Thyroid gland (tissue), 4 donors: ENCODE measurements at regions not wholly inside any gene's neighbourhood (a gene's known extent, or its start where the extent isn't known, plus 50 kb on each side); places are given as distances from the start of the nearest gene placed in this dataset.

Source experiments
- DNase-seq, 2 donors: peaks; one replicate each; pipeline ENCODE4 v3.0.0-alpha.2; 2019
- H3K27ac ChIP-seq, 3 donors: fragments of 200-600 bp; sonication (generic); 1 replicate in 2 of 3; 2 replicates in 1 of 3; pipeline ENCODE4 v1.5.1; 2016 to 2019; ENCODE audit warnings: mild to moderate bottlenecking in 1 of 3, moderate library complexity in 1 of 3
- H3K27me3 ChIP-seq: fragments of 200-600 bp; sonication (generic); one replicate; pipeline ENCODE4 v1.5.1; 2019
- H3K36me3 ChIP-seq, 2 donors: fragments of 200-600 bp; sonication (generic); one replicate each; pipeline ENCODE4 v1.5.1; 2016 to 2019
- H3K4me1 ChIP-seq, 2 donors: fragments of 200-600 bp; sonication (generic); one replicate each; pipeline ENCODE4 v1.5.1; 2017 to 2019
- H3K4me3 ChIP-seq, 3 donors: fragments of 200-600 bp; sonication (generic); replicated peaks in 1 of 3; 1 replicate in 2 of 3; 2 replicates in 1 of 3; pipeline ENCODE4 v1.5.1; 2016; ENCODE audit warnings: mild to moderate bottlenecking in 1 of 3
- H3K9me3 ChIP-seq: fragments of 200-600 bp; sonication (generic); one replicate; pipeline ENCODE4 v1.5.1; 2017
- CTCF ChIP-seq, 6 experiments: fragments of 200-600 bp in 3 of 6; fragments of 450-650 bp in 3 of 6; sonication (generic) in 3 of 6; IDR thresholded peaks; one replicate each; pipeline ENCODE4 v1.5.1; 2016 to 2019; ENCODE audit warnings: antibody characterized with exemption in 6 of 6, mild to moderate bottlenecking in 2 of 6, inconsistent platforms in 1 of 6, moderate library complexity in 1 of 6
- POLR2A ChIP-seq, 2 donors: fragments of 450-650 bp; IDR thresholded peaks; one replicate each; pipeline ENCODE4 v1.6.1; 2017; ENCODE audit warnings: antibody characterized with exemption in 2 of 2, mild to moderate bottlenecking in 2 of 2, moderate library complexity in 1 of 2
- WGBS, 2 donors: methylation state at CpG; one replicate each; pipeline ENCODE4 v1.1.5; 2017; 5-methylcytosine and 5-hydroxymethylcytosine counted together
- intact Hi-C: fragments of 100-400 bp; cut with DNase I; formaldehyde crosslinking; loops from one replicate; pipeline ENCODE4 v1.15.1; 2023

DNA sequence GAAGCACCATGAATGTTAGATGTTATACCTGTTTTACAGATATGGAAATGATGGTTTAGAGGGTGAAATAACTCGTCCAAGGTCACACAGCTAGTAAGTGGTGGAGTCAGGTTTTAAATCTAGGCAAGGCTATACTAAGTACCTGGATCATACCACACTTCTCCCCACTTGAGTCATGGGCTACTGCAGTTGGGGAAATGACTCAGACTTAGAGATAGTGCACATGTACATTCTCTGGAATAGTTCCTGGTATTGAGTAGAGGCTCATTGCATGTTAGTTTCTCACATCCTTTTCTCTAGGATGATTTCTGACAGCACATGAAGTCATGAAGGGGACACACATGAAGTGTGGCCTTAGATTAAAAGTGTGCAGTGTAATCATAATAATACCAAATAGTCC lies 76.2 kb upstream of the TNFSF11 start:
- Histone ChIP-seq H3K36me3 (no peaks in the 10 kb centered on the region), H3K27ac (no peak overlapping the region), H3K27me3 (no peaks in the 10 kb centered on the region), H3K4me3 (no peak overlapping the region), H3K9me3 (no peaks in the 10 kb centered on the region), H3K4me1 (no peaks in the 10 kb centered on the region)
- no peak for DNase-seq
- TF ChIP-seq POLR2A (IDR thresholded peaks at IDR 0.05), result no peak
- TF ChIP-seq CTCF (IDR thresholded peaks at IDR 0.05), result no peak
- 47 to 80% methylated on average over 1 of the region's 1 CpG for WGBS, 2 donors
- intact Hi-C loops, result no loop called here

- Histone ChIP-seq H3K9me3 (no peaks in the 10 kb centered on the region), H3K4me1 (no peaks in the 10 kb centered on the region), H3K4me3 (no peak overlapping the region), H3K27ac (no peak overlapping the region), H3K36me3 (no peaks in the 10 kb centered on the region), H3K27me3 (no peaks in the 10 kb centered on the region)
- DNase-seq, result no peak
- 88 to 92% methylated on average over 3 of the region's 3 CpGs for WGBS, 2 donors
- intact Hi-C loops, result no loop called here
- TF ChIP-seq POLR2A (IDR thresholded peaks at IDR 0.05), result no peak
- TF ChIP-seq CTCF (IDR thresholded peaks at IDR 0.05), result no peak
Measured at GRCh38 chr13:42498521-42498920, 75.4 kb upstream of the TNFSF11 start.
